ENCODE measurements at regions not wholly inside any gene's neighbourhood (a gene's known extent, or its start where the extent isn't known, plus 50 kb on each side); places are given as distances from the start of the nearest gene placed in this dataset.

DNA sequence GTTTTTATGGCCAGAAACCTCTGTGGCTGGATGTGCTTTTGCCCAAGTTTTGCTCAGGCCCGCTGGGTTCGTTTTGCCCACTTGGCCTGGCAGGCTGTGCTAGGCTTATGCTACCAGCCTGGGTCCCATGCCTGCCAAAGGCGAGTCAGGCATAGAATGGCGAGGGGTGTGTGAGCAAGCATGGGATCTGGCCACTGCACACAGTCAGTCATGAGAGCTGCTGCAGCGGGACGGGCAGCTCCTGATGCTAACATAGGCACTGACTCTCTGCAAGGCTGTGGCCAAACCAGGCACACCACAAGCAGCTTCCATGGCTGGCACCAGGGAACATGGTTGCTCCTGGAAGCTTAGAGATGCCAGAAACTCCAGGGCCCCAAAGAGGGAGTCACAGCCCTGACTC is 52.9 kb upstream of the PCDH15 start:
- DNase-seq (ENCODE audit: low read depth in 1 of 2, low spot score in 1 of 2) = no peak
- no peak overlapping the region for H3K27ac ChIP-seq (replicated peaks)
- no peaks in the 10 kb centered on the region for H3K27me3 ChIP-seq (ENCODE audit: insufficient read depth, poor library complexity, severe bottlenecking)
- H3K4me3 ChIP-seq (replicated peaks; ENCODE audit: insufficient read depth, low read length) = no peak overlapping the region
- TF ChIP-seq SPI1 (IDR thresholded peaks at IDR 0.05; ENCODE audit: borderline replicate concordance, low read depth) (no peak), POLR2AphosphoS5 (IDR thresholded peaks at IDR 0.05; ENCODE audit: low read depth) (no peak), GABPA (IDR thresholded peaks at IDR 0.05; ENCODE audit: low read depth) (no peak), REST (IDR thresholded peaks at IDR 0.05; ENCODE audit: insufficient replicate concordance, low read depth) (no peak)
- TF ChIP-seq, protein P1, sequence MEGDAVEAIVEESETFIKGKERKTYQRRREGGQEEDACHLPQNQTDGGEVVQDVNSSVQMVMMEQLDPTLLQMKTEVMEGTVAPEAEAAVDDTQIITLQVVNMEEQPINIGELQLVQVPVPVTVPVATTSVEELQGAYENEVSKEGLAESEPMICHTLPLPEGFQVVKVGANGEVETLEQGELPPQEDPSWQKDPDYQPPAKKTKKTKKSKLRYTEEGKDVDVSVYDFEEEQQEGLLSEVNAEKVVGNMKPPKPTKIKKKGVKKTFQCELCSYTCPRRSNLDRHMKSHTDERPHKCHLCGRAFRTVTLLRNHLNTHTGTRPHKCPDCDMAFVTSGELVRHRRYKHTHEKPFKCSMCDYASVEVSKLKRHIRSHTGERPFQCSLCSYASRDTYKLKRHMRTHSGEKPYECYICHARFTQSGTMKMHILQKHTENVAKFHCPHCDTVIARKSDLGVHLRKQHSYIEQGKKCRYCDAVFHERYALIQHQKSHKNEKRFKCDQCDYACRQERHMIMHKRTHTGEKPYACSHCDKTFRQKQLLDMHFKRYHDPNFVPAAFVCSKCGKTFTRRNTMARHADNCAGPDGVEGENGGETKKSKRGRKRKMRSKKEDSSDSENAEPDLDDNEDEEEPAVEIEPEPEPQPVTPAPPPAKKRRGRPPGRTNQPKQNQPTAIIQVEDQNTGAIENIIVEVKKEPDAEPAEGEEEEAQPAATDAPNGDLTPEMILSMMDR (IDR thresholded peaks at IDR 0.05; ENCODE audit: insufficient read depth, low read length) = no peak

Data from HL-60 (cell line).